Fibroblast of the aortic adventitia (primary cell): ENCODE measurements at regions not wholly inside any gene's neighbourhood (a gene's known extent, or its start where the extent isn't known, plus 50 kb on each side); places are given as distances from the start of the nearest gene placed in this dataset.
"Not testable (repeated sequence)": the region's sequence is repeated elsewhere in the genome, so short reads cannot be mapped to it uniquely, and the experiment has no call there.

ENCODE experiments used
- DNase-seq: peaks from one replicate; pipeline ENCODE4 v3.0.0-alpha.2; 2010; ENCODE audit warnings: low read depth
- H3K4me3 ChIP-seq: 2 replicates; pipeline ENCODE4 v1.5.1; 2011; ENCODE audit warnings: low read depth, mild to moderate bottlenecking, control low read depth, low read length, moderate library complexity
- CTCF ChIP-seq: IDR thresholded peaks from 2 replicates; pipeline ENCODE4 v1.5.1; 2011; ENCODE audit warnings: mild to moderate bottlenecking, low read length, control low read depth, inconsistent platforms; ENCODE audit not compliant: insufficient read depth

GRCh38 chr7:131932271-131932670 lies 375.8 kb upstream of the PODXL start:
- no peak for TF ChIP-seq CTCF
- H3K4me3 ChIP-seq, result no peak overlapping the region
- DNase-seq, result no peak

- TF ChIP-seq CTCF, result no peak
- H3K4me3 ChIP-seq, result no peak overlapping the region
- no peak for DNase-seq
Measured at GRCh38 chr7:131931370-131931769, 374.9 kb upstream of the PODXL start.

- DNase-seq, result no peak
- TF ChIP-seq CTCF, result no peak
- H3K4me3 ChIP-seq, result no peak overlapping the region
Measured at GRCh38 chr7:131929632-131930031, 373.2 kb upstream of the PODXL start.

GRCh38 chr7:131927770-131928423 lies 371.5 kb upstream of the PODXL start:
- DNase-seq, result no peak
- H3K4me3 ChIP-seq, result no peak overlapping the region
- no peak for TF ChIP-seq CTCF

- H3K4me3 ChIP-seq, result no peak overlapping the region
- DNase-seq, result no peak
- TF ChIP-seq CTCF, result no peak
Measured at GRCh38 chr7:131925636-131926035, 369.2 kb upstream of the PODXL start.

GRCh38 chr7:131924857-131925256 lies 368.4 kb upstream of the PODXL start:
- H3K4me3 ChIP-seq, result no peak overlapping the region
- DNase-seq, result no peak
- TF ChIP-seq CTCF, result no peak

GRCh38 chr7:131922948-131923347 lies 366.5 kb upstream of the PODXL start:
- not testable (repeated sequence) for H3K4me3 ChIP-seq, DNase-seq
